ENCODE measurements at regions not wholly inside any gene's neighbourhood (a gene's known extent, or its start where the extent isn't known, plus 50 kb on each side); places are given as distances from the start of the nearest gene placed in this dataset.
A peak's percentile ranks its signal among the peaks of the same experiment; 100 is the strongest.

DNA sequence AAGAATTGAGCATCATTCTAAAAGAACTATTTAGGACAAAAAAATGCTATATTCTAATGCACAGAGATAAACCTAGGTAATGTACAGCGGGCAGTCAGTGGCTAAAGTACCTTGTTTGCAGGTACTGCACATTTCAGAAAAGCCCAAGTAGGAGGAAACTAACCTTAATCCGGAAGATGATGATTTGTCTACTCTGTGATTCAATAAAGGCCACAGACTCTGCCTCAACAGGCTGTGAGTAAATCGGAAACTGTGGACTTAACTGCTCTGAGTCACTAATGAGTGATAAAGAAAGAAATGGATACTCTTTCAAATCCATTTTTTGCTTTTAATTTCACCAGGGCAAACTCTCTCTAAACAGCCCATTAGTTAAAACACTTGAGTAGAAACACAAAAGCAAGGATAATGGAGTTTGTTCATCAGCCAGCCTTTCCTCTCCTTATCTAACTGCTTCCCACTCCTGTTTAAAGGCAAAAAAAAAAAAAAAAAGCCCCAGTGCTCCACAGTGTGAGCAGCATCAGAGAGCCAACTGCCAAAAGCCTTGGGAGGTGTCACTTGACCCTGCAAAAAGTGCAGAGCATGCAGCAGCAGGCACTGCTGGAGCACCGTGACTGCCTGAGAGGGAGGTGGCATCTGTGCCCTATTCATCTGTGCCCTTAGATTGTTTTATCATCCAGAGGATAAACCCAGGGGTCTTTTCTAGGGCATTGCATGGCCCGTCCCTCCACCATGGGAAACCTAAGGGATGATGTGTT is 187.7 kb downstream of the SATB1 start:
- no peak for DNase-seq
- Histone ChIP-seq H3K27me3 (no peaks in the 10 kb centered on the region), H3K36me3 (no peaks in the 10 kb centered on the region)

DNA sequence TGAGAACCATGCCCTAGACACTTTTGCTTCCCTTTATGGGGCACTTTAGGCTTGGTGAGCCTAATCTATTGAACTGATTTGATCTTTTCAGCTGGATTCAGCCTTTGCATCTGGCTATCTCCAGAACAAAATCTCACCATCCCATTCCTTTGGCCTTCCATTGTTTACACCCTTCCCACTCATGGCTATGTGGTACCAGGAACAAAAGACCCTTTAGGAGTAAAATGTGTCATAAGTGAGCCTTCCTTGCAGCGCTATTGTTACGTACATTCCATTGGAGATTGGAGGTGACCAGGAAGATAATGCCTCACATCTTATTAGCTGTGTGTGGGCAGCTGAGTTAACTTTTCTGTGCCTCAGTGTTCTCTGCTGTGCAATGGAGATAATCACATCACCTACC is 188.4 kb downstream of the SATB1 start:
- H3K27me3 ChIP-seq: no peaks in the 10 kb centered on the region
- WGBS, 3 donors: 95 to 100% (median 97%) methylated on average over 2 of the region's 2 CpGs
- H3K27ac ChIP-seq: no peak overlapping the region
- H3K9me3 ChIP-seq: no peaks in the 10 kb centered on the region
- TF ChIP-seq EP300 (IDR thresholded peaks at IDR 0.05): no peak
- TF ChIP-seq, protein P1, sequence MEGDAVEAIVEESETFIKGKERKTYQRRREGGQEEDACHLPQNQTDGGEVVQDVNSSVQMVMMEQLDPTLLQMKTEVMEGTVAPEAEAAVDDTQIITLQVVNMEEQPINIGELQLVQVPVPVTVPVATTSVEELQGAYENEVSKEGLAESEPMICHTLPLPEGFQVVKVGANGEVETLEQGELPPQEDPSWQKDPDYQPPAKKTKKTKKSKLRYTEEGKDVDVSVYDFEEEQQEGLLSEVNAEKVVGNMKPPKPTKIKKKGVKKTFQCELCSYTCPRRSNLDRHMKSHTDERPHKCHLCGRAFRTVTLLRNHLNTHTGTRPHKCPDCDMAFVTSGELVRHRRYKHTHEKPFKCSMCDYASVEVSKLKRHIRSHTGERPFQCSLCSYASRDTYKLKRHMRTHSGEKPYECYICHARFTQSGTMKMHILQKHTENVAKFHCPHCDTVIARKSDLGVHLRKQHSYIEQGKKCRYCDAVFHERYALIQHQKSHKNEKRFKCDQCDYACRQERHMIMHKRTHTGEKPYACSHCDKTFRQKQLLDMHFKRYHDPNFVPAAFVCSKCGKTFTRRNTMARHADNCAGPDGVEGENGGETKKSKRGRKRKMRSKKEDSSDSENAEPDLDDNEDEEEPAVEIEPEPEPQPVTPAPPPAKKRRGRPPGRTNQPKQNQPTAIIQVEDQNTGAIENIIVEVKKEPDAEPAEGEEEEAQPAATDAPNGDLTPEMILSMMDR (IDR thresholded peaks at IDR 0.05): no peak
- no peaks in the 10 kb centered on the region for H3K36me3 ChIP-seq
- DNase-seq: no peak
- peaks cover 5% of the 10 kb centered on the region for H3K4me1 ChIP-seq (ENCODE audit: insufficient read depth)
- intact Hi-C loops (cut with DNase I): no loop called here
- H3K4me3 ChIP-seq: no peak overlapping the region

More for the DNA sequence above, 187.7 kb downstream of the SATB1 start:
- WGBS, 3 donors: 42 to 54% (median 52%) methylated on average over 5 of the region's 5 CpGs
- Histone ChIP-seq H3K4me3 (no peak overlapping the region), H3K9me3 (no peaks in the 10 kb centered on the region), H3K4me1 (ENCODE audit: insufficient read depth) (peaks cover 5% of the 10 kb centered on the region), H3K27ac (no peak overlapping the region)
- intact Hi-C loops (cut with DNase I): no loop called here
- TF ChIP-seq EP300 (IDR thresholded peaks at IDR 0.05) (no peak), POLR2A (IDR thresholded peaks at IDR 0.05) (no peak)
- TF ChIP-seq, protein P1 (IDR thresholded peaks at IDR 0.05): no peak

DNA sequence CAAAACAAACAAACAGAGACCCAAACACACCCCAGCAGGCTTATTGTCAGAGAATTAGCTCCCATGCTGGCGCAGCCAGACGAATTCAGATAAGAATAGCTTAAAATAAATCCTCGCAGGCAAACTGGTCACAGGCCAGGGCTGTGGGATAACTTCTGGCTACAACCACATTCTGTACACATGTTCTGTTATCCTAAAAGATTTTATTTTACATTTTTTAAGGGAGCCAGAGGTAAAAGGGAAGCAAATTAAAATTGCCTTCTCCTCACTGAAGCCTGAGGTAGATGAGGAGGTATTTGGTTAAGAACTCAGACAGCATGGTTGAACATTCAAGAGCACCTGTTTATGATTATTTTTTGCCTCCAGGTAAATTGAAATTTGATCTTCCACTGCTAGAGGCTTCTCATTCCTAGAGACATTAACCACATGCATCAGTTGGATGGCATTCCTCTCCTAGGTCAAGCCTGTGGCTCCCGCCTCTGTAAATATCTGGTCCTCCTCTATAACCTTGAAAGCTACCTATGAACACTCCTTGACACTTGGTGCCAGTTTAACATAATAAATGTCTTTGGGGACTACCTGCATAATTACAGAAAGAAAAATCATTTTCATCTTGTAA is 190.3 kb downstream of the SATB1 start:
- DNase-seq: peak in 1 of 5 donors; percentile 19
- H3K27ac ChIP-seq: no peak overlapping the region
- H3K9me3 ChIP-seq: no peaks in the 10 kb centered on the region
- H3K36me3 ChIP-seq: no peaks in the 10 kb centered on the region
- H3K4me3 ChIP-seq: no peak overlapping the region
- WGBS, 3 donors: 20 to 32% (median 26%) methylated on average over 4 of the region's 4 CpGs
- H3K27me3 ChIP-seq: no peaks in the 10 kb centered on the region
- intact Hi-C loops (cut with DNase I): no loop called here
- TF ChIP-seq, protein P1 (IDR thresholded peaks at IDR 0.05): no peak
- TF ChIP-seq EP300 (IDR thresholded peaks at IDR 0.05) (no peak), POLR2A (IDR thresholded peaks at IDR 0.05) (no peak)
- peaks cover 5% of the 10 kb centered on the region for H3K4me1 ChIP-seq (ENCODE audit: insufficient read depth)

DNA sequence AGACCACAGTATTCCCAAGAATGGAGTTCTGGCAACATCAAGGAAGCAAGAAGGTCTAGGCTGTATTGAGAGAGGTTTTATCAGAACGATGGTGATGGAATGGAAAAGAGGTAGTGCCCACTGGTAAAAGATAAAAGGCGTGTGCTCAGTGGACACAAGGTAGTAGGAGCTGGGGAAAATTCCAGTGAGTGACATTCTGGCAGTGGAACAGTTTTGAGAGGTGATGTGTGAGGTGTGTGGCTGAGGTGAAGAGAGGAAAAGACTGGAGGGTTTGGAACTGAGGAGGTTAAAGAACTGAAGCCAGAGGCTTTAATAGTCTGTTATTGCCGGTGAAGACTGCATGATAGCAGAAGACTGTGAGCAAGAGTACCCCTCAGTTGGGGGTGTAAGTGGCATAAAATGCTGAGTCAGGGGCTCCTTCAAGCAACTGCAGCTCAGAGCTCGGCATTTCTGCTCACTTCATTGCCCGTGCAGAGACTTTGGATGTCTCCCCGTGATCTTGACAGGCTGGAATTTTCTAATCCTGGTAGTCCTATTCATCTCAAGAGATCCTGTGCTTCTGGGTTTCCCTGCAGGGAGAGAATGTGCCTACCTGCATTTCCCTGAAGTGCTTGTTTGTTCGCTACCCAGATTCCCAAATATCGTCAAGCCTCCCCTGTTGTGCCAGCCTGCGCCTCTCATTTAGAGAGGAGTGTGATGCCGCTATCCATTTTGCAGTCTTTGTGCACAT is 191.0 kb downstream of the SATB1 start:
- no peak overlapping the region for H3K4me3 ChIP-seq
- TF ChIP-seq POLR2A (IDR thresholded peaks at IDR 0.05) (no peak), EP300 (IDR thresholded peaks at IDR 0.05) (no peak)
- TF ChIP-seq, protein P1 (IDR thresholded peaks at IDR 0.05): no peak
- H3K27ac ChIP-seq: no peak overlapping the region
- intact Hi-C loops (cut with DNase I): no loop called here
- no peaks in the 10 kb centered on the region for H3K27me3 ChIP-seq
- H3K36me3 ChIP-seq: no peaks in the 10 kb centered on the region
- DNase-seq: no peak
- H3K4me1 ChIP-seq (ENCODE audit: insufficient read depth): peaks cover 5% of the 10 kb centered on the region
- H3K9me3 ChIP-seq: no peaks in the 10 kb centered on the region
- WGBS, 3 donors: 29 to 30% (median 29%) methylated on average over 10 of the region's 10 CpGs

All from ovary (tissue), 7 donors.